ENCODE measurements at regions not wholly inside any gene's neighbourhood (a gene's known extent, or its start where the extent isn't known, plus 50 kb on each side); places are given as distances from the start of the nearest gene placed in this dataset.

DNA sequence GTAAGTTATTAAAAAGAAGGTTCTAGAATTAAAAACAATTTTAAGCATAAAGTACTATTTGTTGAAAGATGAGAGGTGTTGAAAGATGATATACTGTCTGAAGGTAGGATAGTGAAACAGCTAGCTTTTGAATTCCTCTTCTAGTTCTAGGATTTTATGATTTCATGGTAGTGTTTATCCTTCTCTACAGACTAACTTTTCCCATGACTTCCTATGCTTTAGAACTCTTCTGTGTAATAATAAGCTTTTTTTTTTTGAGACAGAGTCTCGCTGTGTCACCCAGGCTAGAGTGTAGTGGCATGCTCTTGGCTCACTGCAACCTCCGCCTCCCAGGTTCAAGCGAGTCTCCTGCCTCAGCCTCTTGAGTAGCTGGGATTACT, 96.0 kb upstream of the NUDT6 start:
- TF ChIP-seq, protein P1, sequence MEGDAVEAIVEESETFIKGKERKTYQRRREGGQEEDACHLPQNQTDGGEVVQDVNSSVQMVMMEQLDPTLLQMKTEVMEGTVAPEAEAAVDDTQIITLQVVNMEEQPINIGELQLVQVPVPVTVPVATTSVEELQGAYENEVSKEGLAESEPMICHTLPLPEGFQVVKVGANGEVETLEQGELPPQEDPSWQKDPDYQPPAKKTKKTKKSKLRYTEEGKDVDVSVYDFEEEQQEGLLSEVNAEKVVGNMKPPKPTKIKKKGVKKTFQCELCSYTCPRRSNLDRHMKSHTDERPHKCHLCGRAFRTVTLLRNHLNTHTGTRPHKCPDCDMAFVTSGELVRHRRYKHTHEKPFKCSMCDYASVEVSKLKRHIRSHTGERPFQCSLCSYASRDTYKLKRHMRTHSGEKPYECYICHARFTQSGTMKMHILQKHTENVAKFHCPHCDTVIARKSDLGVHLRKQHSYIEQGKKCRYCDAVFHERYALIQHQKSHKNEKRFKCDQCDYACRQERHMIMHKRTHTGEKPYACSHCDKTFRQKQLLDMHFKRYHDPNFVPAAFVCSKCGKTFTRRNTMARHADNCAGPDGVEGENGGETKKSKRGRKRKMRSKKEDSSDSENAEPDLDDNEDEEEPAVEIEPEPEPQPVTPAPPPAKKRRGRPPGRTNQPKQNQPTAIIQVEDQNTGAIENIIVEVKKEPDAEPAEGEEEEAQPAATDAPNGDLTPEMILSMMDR (IDR thresholded peaks at IDR 0.05) = no peak
- no peak for TF ChIP-seq EZH2phosphoT487 (IDR thresholded peaks at IDR 0.05)

All from neural progenitor cell (in vitro differentiated cells).